Ovary (tissue), 1 donor: ENCODE measurements at regions not wholly inside any gene's neighbourhood (a gene's known extent, or its start where the extent isn't known, plus 50 kb on each side); places are given as distances from the start of the nearest gene placed in this dataset.

Experiments
- EP300 ChIP-seq: sonication (generic); formaldehyde crosslinking; IDR thresholded peaks from one replicate; pipeline ENCODE4 v1.6.1; 2017; ENCODE audit warnings: antibody characterized with exemption
- POLR2A ChIP-seq: fragments of 450-650 bp; IDR thresholded peaks from one replicate; pipeline ENCODE4 v1.6.1; 2017; ENCODE audit warnings: antibody characterized with exemption, mild to moderate bottlenecking, moderate library complexity

DNA sequence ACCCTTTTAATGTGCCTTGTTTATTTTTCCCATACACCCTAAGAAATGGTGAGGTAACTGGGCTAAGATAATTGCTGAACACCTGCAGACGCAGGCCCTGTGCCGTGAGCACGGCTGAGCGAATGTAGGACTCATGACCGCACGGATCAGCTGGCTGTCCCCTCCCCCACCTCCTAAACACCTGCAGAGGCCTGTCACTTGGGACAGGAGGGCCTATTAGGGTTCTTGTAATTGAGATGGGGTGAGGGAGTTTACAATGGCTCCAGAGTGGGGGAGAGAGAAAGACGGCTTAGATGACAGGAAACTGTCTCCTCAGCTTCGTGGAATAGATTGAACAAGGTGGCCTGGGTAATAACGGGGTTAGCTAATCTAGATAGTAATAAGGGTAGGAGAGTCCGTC lies 291.7 kb upstream of the HABP2 start:
- TF ChIP-seq POLR2A: no peak
- TF ChIP-seq EP300: no peak
